ENCODE measurements at regions not wholly inside any gene's neighbourhood (a gene's known extent, or its start where the extent isn't known, plus 50 kb on each side); places are given as distances from the start of the nearest gene placed in this dataset.

DNA sequence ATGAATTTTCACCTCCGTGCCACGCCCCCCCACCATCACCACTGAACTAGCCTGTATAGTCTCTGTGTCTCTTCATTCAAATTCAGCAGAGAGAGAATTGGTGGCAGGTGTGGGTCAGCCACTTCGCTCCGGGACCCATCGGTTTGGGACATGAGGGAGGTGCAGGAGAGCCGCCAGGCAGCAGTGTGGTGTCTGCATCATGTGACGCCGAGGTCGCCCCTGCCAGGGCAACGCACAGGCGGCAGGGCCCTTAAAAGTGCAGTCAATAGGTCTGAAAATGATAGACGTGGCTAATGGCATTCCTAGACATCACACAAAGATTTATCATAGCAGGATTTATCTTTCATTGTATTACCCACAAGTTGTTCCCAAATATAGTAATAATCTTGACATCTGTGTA is 100.6 kb upstream of the RNF32 start:
- TF ChIP-seq, protein P1, sequence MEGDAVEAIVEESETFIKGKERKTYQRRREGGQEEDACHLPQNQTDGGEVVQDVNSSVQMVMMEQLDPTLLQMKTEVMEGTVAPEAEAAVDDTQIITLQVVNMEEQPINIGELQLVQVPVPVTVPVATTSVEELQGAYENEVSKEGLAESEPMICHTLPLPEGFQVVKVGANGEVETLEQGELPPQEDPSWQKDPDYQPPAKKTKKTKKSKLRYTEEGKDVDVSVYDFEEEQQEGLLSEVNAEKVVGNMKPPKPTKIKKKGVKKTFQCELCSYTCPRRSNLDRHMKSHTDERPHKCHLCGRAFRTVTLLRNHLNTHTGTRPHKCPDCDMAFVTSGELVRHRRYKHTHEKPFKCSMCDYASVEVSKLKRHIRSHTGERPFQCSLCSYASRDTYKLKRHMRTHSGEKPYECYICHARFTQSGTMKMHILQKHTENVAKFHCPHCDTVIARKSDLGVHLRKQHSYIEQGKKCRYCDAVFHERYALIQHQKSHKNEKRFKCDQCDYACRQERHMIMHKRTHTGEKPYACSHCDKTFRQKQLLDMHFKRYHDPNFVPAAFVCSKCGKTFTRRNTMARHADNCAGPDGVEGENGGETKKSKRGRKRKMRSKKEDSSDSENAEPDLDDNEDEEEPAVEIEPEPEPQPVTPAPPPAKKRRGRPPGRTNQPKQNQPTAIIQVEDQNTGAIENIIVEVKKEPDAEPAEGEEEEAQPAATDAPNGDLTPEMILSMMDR (conservative IDR thresholded peaks at IDR 0.05; ENCODE audit: low read depth in 2 of 2) = no peak
- no peak for TF ChIP-seq EZH2 (IDR thresholded peaks at IDR 0.05; ENCODE audit: low read depth, unreplicated experiment)
- TF ChIP-seq STAT1 (IDR thresholded peaks at IDR 0.05; ENCODE audit: unreplicated experiment) = no peak
- TF ChIP-seq POLR2AphosphoS5 (IDR thresholded peaks at IDR 0.05; ENCODE audit: low read depth) = no peak
- no peak for TF ChIP-seq ZNF331 (CRISPR knock-in tag; IDR thresholded peaks at IDR 0.05; ENCODE audit: low read depth)
- TF ChIP-seq NANOG (IDR thresholded peaks at IDR 0.05; ENCODE audit: borderline replicate concordance) = no peak
- TF ChIP-seq EZH2phosphoT487 (IDR thresholded peaks at IDR 0.05; ENCODE audit: unreplicated experiment) = no peak
- TF ChIP-seq CREB1 (CRISPR knock-in tag; IDR thresholded peaks at IDR 0.05; ENCODE audit: low read depth) = no peak
- no peak for TF ChIP-seq JUNB (IDR thresholded peaks at IDR 0.05; ENCODE audit: unreplicated experiment)
- TF ChIP-seq, protein P2, sequence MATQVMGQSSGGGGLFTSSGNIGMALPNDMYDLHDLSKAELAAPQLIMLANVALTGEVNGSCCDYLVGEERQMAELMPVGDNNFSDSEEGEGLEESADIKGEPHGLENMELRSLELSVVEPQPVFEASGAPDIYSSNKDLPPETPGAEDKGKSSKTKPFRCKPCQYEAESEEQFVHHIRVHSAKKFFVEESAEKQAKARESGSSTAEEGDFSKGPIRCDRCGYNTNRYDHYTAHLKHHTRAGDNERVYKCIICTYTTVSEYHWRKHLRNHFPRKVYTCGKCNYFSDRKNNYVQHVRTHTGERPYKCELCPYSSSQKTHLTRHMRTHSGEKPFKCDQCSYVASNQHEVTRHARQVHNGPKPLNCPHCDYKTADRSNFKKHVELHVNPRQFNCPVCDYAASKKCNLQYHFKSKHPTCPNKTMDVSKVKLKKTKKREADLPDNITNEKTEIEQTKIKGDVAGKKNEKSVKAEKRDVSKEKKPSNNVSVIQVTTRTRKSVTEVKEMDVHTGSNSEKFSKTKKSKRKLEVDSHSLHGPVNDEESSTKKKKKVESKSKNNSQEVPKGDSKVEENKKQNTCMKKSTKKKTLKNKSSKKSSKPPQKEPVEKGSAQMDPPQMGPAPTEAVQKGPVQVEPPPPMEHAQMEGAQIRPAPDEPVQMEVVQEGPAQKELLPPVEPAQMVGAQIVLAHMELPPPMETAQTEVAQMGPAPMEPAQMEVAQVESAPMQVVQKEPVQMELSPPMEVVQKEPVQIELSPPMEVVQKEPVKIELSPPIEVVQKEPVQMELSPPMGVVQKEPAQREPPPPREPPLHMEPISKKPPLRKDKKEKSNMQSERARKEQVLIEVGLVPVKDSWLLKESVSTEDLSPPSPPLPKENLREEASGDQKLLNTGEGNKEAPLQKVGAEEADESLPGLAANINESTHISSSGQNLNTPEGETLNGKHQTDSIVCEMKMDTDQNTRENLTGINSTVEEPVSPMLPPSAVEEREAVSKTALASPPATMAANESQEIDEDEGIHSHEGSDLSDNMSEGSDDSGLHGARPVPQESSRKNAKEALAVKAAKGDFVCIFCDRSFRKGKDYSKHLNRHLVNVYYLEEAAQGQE (IDR thresholded peaks at IDR 0.05; ENCODE audit: unreplicated experiment) = no peak
- TF ChIP-seq, protein P3, sequence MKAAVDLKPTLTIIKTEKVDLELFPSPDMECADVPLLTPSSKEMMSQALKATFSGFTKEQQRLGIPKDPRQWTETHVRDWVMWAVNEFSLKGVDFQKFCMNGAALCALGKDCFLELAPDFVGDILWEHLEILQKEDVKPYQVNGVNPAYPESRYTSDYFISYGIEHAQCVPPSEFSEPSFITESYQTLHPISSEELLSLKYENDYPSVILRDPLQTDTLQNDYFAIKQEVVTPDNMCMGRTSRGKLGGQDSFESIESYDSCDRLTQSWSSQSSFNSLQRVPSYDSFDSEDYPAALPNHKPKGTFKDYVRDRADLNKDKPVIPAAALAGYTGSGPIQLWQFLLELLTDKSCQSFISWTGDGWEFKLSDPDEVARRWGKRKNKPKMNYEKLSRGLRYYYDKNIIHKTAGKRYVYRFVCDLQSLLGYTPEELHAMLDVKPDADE (IDR thresholded peaks at IDR 0.05) = no peak
- TF ChIP-seq ZNF114 (CRISPR knock-in tag; IDR thresholded peaks at IDR 0.05) = no peak
- TF ChIP-seq, protein P4, sequence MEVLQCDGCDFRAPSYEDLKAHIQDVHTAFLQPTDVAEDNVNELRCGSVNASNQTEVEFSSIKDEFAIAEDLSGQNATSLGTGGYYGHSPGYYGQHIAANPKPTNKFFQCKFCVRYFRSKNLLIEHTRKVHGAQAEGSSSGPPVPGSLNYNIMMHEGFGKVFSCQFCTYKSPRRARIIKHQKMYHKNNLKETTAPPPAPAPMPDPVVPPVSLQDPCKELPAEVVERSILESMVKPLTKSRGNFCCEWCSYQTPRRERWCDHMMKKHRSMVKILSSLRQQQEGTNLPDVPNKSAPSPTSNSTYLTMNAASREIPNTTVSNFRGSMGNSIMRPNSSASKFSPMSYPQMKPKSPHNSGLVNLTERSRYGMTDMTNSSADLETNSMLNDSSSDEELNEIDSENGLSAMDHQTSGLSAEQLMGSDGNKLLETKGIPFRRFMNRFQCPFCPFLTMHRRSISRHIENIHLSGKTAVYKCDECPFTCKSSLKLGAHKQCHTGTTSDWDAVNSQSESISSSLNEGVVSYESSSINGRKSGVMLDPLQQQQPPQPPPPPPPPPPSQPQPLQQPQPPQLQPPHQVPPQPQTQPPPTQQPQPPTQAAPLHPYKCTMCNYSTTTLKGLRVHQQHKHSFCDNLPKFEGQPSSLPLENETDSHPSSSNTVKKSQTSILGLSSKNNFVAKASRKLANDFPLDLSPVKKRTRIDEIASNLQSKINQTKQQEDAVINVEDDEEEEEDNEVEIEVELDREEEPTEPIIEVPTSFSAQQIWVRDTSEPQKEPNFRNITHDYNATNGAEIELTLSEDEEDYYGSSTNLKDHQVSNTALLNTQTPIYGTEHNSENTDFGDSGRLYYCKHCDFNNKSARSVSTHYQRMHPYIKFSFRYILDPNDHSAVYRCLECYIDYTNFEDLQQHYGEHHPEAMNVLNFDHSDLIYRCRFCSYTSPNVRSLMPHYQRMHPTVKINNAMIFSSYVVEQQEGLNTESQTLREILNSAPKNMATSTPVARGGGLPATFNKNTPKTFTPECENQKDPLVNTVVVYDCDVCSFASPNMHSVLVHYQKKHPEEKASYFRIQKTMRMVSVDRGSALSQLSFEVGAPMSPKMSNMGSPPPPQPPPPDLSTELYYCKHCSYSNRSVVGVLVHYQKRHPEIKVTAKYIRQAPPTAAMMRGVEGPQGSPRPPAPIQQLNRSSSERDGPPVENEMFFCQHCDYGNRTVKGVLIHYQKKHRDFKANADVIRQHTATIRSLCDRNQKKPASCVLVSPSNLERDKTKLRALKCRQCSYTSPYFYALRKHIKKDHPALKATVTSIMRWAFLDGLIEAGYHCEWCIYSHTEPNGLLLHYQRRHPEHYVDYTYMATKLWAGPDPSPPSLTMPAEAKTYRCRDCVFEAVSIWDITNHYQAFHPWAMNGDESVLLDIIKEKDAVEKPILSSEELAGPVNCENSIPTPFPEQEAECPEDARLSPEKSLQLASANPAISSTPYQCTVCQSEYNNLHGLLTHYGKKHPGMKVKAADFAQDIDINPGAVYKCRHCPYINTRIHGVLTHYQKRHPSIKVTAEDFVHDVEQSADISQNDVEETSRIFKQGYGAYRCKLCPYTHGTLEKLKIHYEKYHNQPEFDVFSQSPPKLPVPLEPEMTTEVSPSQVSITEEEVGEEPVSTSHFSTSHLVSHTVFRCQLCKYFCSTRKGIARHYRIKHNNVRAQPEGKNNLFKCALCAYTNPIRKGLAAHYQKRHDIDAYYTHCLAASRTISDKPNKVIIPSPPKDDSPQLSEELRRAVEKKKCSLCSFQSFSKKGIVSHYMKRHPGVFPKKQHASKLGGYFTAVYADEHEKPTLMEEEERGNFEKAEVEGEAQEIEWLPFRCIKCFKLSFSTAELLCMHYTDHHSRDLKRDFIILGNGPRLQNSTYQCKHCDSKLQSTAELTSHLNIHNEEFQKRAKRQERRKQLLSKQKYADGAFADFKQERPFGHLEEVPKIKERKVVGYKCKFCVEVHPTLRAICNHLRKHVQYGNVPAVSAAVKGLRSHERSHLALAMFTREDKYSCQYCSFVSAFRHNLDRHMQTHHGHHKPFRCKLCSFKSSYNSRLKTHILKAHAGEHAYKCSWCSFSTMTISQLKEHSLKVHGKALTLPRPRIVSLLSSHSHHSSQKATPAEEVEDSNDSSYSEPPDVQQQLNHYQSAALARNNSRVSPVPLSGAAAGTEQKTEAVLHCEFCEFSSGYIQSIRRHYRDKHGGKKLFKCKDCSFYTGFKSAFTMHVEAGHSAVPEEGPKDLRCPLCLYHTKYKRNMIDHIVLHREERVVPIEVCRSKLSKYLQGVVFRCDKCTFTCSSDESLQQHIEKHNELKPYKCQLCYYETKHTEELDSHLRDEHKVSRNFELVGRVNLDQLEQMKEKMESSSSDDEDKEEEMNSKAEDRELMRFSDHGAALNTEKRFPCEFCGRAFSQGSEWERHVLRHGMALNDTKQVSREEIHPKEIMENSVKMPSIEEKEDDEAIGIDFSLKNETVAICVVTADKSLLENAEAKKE (CRISPR knock-in tag; IDR thresholded peaks at IDR 0.05) = no peak

Measured in GM23338 (cell line).